ENCODE measurements at regions not wholly inside any gene's neighbourhood (a gene's known extent, or its start where the extent isn't known, plus 50 kb on each side); places are given as distances from the start of the nearest gene placed in this dataset.

DNA sequence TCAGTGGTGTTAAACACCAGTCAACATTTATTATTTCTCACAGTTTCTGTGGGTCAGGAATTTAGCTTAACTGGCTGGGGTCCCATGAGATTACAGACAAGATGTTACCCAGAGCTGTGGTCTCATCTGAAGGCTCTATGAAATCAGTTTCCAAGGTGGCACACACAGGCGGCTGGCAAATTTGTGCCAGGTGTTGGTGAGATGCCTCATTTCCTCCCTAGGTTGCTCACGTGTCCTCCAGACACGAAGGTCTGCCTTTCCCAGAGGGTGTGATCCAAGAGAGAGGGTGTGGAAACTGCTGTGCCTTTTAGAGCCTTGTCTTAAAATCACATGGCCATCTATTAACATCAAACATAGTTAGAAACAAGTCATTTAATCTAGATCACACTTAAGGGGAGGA lies 209.0 kb downstream of the JCAD start (continued):
- TF ChIP-seq, protein P1, sequence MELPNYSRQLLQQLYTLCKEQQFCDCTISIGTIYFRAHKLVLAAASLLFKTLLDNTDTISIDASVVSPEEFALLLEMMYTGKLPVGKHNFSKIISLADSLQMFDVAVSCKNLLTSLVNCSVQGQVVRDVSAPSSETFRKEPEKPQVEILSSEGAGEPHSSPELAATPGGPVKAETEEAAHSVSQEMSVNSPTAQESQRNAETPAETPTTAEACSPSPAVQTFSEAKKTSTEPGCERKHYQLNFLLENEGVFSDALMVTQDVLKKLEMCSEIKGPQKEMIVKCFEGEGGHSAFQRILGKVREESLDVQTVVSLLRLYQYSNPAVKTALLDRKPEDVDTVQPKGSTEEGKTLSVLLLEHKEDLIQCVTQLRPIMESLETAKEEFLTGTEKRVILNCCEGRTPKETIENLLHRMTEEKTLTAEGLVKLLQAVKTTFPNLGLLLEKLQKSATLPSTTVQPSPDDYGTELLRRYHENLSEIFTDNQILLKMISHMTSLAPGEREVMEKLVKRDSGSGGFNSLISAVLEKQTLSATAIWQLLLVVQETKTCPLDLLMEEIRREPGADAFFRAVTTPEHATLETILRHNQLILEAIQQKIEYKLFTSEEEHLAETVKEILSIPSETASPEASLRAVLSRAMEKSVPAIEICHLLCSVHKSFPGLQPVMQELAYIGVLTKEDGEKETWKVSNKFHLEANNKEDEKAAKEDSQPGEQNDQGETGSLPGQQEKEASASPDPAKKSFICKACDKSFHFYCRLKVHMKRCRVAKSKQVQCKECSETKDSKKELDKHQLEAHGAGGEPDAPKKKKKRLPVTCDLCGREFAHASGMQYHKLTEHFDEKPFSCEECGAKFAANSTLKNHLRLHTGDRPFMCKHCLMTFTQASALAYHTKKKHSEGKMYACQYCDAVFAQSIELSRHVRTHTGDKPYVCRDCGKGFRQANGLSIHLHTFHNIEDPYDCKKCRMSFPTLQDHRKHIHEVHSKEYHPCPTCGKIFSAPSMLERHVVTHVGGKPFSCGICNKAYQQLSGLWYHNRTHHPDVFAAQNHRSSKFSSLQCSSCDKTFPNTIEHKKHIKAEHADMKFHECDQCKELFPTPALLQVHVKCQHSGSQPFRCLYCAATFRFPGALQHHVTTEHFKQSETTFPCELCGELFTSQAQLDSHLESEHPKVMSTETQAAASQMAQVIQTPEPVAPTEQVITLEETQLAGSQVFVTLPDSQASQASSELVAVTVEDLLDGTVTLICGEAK (IDR thresholded peaks at IDR 0.05) = no peak
- TF ChIP-seq, protein P1 (CRISPR knock-in tag; IDR thresholded peaks at IDR 0.05) = no peak
- TF ChIP-seq, protein P2, sequence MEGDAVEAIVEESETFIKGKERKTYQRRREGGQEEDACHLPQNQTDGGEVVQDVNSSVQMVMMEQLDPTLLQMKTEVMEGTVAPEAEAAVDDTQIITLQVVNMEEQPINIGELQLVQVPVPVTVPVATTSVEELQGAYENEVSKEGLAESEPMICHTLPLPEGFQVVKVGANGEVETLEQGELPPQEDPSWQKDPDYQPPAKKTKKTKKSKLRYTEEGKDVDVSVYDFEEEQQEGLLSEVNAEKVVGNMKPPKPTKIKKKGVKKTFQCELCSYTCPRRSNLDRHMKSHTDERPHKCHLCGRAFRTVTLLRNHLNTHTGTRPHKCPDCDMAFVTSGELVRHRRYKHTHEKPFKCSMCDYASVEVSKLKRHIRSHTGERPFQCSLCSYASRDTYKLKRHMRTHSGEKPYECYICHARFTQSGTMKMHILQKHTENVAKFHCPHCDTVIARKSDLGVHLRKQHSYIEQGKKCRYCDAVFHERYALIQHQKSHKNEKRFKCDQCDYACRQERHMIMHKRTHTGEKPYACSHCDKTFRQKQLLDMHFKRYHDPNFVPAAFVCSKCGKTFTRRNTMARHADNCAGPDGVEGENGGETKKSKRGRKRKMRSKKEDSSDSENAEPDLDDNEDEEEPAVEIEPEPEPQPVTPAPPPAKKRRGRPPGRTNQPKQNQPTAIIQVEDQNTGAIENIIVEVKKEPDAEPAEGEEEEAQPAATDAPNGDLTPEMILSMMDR (IDR thresholded peaks at IDR 0.05 in 2 of 3, conservative IDR thresholded peaks at IDR 0.05 in 1 of 3; ENCODE audit: insufficient read depth in 2 of 3, low read depth in 1 of 3, low read length in 3 of 3) = no peak
- TF ChIP-seq PHF21A (IDR thresholded peaks at IDR 0.05; ENCODE audit: borderline replicate concordance, low read depth) (no peak), ZKSCAN8 (CRISPR knock-in tag; IDR thresholded peaks at IDR 0.05) (no peak), BACH1 (tag; IDR thresholded peaks at IDR 0.05) (no peak)
- TF ChIP-seq, protein P3, sequence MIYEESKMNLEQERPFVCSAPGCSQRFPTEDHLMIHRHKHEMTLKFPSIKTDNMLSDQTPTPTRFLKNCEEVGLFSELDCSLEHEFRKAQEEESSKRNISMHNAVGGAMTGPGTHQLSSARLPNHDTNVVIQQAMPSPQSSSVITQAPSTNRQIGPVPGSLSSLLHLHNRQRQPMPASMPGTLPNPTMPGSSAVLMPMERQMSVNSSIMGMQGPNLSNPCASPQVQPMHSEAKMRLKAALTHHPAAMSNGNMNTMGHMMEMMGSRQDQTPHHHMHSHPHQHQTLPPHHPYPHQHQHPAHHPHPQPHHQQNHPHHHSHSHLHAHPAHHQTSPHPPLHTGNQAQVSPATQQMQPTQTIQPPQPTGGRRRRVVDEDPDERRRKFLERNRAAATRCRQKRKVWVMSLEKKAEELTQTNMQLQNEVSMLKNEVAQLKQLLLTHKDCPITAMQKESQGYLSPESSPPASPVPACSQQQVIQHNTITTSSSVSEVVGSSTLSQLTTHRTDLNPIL (CRISPR knock-in tag; IDR thresholded peaks at IDR 0.05) = no peak

All from K562 (cell line).